Hepatic stellate cell (primary cell): ENCODE measurements at regions not wholly inside any gene's neighbourhood (a gene's known extent, or its start where the extent isn't known, plus 50 kb on each side); places are given as distances from the start of the nearest gene placed in this dataset.
"Not testable (repeated sequence)": the region's sequence is repeated elsewhere in the genome, so short reads cannot be mapped to it uniquely, and the experiment has no call there.

Experiments used
- DNase-seq: peaks from one replicate; pipeline ENCODE4 v3.0.0; 2011; ENCODE audit warnings: low spot score

DNA sequence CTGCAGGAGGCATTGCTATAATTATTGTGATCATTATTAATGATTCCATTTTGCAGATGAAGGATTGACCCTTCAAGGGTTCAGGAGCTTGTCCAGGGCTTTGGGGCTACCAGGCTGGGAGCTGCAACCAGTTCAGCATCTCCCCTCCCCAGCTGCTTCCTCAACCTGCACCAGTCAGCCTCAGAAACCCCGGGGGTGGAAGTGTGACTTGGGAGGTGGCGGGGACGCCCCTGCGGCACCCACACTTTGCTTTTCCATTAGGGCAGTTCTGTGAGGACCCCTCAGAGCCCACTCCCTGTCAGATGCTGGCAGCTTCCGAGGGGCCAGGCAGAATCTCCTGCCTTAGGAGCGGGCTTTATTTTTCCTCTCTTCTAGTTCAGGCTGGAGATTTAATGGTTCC is 85.6 kb downstream of the OLFM1 start:
- no peak for DNase-seq

DNA sequence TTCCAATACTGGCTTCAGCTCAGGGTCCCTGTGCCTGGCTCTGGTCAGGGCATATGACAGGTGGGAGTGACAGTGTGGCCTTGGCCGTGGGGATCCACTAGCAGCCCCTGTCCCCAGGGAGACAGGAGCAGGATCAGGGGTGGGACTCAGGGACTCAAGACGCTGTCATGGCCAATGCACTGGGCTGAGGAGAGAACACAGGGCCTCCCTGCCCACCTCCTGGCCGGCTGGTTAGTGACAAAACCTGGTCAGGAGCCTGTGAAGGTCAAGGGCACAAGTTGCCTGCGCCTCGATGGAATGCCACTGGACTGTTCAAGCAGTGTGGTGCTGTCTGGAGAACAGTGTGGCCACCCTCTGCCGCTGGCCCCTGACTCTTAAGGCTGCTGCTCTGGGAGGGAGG is 86.8 kb downstream of the OLFM1 start:
- DNase-seq: no peak

DNA sequence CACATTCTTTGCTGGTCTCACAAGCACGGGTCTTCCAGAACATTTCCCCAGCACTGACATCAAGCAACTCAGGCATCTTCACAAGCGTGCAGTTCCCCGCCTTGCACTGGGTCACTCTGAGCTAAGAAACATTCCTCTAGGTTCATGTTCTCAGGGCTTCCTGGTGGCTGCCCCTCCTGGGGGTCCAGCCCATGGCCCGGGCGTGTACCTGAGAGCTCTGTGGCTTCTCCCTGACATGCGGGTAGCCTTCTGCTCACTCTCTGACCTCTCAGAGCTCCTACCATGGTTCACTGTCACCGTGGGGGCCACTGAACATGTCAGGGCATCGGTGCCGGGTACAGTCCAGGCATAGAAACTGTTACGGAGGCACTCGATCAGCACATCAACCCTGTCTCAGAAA is 87.5 kb downstream of the OLFM1 start:
- no peak for DNase-seq

DNA sequence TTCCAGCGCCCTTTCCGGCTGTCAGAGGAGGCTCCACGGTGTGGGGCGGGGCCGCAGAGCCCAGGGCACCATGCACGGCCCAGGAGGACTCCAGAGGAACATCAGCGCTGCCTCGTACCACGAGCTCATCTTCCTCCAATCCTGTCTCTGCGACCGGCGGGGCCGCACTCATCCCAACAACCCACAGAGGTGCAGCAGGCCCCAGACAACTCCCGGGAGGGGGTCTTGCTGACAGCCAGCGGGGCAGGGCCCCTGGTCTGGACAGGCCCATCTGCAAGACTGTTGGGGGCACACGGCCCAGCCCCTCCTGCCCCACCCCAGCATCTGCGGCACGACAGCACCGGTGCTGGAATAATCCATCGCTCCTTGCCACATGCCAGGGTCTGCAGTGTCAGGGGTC is 88.8 kb downstream of the OLFM1 start:
- no peak for DNase-seq

DNA sequence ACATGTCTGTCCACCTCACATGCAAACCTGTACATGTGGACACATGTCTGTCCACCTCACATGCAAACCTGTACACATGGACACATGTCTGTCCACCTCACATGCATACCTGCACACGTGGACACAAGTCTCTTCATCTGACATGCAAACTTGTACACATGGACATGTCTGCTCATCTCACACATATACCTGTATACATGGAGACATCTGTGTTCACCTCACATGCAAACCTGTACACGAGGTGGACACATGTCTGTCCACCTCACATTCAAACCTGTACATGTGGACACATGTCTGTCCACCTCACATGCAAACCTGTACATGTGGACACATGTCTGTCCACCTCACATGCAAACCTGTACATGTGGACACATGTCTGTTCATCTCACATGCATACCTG is 90.1 kb downstream of the OLFM1 start:
- not testable (repeated sequence) for DNase-seq

DNA sequence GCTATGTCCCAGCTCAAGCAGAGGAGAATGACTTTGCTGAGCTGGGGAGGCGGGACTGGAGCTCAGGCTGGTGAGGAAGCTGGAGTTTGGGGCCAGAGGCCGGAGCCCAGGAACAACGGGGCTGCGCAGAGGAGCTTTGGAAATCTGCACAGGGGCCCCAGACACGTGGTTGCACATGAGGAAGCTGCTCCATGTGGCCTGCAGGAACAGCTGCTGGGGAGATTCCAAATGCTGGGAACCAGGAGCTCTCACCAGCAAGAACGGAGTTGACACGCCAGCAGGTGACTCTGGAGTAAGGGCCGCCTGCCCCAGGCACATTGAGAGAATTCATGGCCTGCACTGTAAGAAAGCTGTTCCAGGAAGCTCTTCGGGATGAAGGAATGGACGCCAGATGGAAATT is 91.0 kb downstream of the OLFM1 start:
- no peak for DNase-seq

DNA sequence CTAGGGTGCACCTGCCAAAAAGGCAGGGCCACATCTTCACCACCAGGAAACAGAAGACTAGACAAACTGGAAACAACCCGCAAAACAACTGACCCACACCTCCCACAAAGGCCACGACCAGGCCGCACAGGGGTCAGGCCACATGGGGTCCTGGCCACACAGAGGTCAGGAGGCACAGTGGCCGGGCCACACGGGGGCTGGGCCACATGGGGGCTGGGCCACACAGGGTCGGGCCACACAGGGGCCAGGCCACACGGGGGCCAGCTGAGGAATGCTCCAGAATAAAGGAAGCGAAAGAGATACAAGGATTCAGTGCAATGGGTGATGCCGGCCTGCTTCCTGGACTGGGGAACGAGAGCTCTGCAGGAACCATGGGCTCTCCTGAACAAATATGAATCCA is 91.6 kb downstream of the OLFM1 start:
- no peak for DNase-seq

DNA sequence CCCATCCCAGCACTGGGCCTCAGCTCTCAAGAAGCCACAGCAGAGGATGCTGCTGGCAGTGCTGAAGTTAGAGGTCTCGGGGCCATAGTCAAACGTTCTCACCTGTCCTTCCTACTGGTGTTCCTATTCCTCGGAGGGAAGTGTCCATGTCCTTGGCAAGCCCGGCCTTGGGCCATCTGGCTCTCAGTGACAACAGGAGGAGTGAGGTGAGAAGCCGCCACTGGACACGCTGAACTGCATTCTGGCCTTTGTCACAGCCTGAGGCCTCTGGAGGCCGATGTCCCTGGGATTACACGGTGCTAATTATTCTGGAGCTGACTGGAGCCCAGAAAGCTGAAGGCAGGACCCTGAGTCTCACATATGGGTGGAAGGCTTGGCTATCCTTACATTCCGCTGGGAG is 92.5 kb downstream of the OLFM1 start:
- no peak for DNase-seq

DNA sequence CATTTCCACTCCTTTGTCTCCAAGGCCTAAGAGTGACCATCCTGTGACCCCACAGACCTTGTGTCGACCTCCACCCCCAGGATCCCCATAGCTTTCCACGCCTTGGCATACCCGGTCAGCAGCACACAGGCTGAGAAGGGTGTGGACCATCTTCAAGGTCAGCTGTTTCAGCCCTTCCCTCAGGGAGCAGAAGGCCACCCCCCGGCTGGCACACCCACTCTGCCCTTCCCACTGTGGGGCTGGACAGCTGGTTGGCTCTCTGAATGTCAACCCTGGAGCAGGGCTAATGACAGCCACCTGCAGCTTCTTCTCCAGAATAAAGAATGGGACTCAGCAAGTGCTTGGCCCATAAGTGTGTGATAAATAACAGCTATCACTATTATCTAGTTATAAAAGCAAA is 93.1 kb downstream of the OLFM1 start:
- no peak for DNase-seq

DNA sequence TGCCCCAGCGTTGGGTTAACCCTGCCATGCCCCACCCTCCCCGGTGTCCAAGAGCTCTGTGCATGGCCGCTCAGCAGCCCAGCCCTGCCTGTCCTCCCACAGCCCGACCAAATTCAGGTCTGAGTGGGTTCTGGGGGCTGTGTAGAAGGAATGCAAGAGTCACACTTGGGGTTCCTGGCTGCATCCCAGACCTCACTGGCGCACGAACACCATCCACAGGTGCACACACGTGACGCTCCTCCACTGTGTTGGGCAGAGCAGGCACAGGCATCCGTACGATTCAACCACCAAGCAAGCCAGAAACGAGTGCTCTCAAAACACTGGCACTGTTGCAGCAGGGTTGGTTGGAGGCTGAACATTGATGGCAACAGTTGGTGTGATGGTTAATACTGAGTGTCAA is 93.9 kb downstream of the OLFM1 start:
- DNase-seq: no peak

DNA sequence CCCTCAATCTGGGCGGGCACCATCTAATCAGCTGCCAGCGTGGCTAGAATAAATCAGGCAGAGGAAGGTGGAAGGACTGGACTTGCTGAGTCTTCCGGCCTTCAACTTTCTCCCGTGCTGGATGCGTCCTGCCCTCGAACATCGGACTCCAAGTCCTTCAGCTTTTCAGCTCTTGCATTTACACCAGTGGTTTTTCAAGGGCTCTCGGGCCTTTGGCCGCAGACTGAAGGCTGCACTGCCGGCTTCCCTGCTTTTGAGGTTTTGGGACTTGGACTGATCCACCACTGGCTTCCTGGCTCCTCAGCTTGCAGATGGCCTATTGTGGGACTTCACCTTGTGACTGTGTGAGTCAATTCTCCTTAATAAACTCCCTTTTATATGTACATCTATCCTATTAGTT is 94.4 kb downstream of the OLFM1 start:
- not testable (repeated sequence) for DNase-seq

DNA sequence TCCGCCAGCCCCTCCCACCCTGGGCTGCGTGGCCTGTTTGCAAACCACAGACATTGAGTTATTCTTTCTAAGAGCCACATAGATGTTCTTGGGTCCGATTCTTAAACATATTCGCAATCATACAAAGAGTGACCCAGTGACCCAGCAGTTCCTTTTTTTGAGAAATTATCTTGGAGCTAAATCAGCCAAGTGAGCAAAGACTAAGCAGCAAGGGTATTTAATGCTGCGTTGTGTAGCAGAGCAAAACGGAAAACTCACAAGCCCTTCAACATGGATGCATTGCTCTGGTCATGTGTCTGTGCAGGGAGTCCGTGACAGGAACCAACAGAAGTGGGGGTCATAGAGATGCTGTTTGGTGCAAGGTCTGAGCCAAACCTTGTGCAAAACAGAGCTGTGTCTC is 95.6 kb downstream of the OLFM1 start:
- no peak for DNase-seq

DNA sequence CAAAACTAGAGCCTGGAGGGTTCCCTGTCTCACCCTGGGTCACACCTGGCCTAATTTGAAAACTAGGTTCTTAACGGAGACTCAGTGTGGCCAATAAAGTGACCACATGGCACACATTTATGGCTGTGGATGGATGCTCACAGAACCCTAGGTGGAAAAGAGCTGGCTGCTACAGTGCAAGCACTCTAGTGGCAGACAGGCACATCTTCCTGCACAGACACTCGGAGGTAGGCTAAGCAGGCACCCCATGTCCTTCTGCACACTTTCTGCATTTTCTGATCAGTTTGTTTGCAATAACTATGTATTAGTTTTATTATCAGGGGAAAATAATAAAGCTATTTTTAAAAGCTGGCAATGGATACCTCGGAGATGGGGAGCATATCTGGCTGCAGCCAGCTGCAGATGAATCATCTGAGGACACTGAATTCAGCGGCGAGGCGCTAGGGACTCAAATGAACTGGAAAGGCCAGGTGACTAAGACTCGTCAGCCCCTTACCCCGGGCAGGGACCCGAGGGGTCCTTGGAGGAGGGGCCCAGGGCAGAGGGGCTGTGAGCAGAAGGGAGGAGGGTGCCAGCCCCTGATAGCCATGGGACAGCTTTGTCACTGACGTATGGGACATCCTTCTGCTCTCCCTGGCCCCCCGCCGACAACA is 96.2 kb downstream of the OLFM1 start:
- DNase-seq: no peak

DNA sequence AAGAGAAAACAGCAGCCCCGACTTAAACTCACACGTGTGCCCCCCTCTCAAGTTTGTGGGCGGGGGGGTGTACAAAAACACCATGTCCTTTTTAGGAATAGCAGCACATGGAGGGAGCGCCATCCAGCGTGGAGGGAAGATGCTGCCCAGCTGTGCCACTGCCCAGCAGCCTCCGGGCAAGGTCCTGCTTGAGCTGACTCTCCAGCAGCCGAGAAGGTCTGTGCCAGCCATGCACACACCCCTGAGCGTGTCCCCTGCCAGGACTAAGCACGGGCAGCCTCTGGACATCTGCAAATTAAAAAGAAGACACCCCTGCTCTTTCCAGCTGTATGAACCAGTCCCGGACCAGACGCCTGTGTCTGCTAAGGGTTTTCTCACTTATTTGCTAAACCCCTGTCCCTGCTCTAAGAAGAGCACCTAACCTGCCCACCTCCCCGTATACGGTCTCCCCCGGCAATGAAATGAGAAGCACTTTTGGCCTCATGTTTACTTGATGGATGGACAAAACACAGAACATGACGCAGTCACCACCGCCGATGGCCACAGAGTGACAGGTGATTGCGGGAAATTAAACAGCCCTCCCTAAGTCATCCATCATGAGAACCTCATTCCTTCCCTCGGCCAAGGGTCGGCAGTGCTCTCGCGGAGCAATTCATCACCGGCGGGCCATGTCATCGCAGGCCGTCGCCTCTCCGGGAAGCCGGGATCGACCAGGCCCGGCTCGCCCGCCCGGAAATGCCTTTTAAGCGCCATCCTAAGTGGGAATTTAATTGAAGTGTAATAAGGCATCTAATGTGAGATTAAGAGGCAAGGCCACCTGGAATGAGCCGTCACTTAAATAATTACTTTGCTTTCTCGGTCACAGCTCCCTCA is 96.9 kb downstream of the OLFM1 start:
- DNase-seq: no peak

DNA sequence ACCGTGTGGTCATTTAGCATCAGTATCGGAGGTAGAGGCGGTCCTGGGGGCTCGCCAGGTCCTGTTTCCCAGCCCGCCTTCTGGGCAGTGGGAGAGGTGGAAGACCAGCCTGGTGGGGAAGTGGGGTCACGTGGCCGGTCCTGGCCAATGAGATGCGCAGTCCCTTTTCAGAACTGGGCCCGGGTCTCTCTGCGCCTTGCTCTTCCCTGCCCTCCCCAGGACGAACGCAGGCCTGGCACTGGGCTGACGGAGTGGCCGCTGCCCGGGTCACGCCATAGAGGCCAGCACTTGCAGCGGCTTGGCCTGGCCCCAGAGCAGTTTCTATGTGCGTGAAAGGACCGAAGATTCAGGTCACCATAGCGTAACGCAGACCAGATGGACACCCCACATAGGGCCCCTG is 97.6 kb downstream of the OLFM1 start:
- no peak for DNase-seq

DNA sequence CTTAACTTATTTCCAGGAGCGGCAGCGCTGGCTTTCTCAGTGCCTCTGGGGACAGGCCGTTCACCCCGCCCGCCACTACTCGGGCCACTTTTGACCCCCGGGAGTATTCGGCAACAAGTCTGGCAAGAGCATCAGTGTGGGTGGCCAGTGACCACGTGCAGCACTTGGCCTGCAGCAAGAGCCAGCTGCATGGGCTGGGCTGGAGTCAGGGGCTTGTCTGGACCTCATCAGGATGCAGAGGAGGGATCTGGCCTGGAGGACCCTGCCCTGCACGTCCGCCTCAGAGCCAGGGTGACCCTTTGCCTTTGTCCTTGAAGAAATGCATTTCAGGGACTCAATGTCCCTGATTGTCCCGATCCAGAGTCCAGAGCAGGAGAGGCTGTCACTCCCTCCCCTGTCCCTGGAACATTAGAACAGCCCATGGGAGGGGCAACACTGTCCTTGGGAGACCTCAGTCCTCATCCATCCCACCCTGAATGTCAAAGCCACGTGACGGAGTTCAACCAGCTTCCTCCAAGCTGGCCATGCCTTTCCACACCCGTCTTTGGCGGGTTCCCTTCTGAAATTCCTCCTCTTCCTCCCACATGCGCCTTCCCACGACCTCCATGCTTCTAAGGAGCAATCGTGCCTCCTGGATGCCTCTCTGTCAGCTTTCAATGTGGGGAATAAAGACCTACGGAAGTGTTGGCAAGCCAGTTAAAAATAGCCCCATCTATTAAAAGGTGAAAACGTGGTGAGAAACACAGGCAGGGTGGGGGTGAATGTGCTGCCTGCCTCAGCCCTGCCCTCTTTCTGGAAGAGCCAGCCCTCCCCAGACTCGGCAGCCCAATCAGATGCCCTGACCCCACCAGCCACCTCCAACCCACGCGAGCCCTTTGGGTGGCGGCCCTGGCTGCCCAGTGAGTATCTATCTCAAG is 99.0 kb downstream of the OLFM1 start:
- no peak for DNase-seq

DNA sequence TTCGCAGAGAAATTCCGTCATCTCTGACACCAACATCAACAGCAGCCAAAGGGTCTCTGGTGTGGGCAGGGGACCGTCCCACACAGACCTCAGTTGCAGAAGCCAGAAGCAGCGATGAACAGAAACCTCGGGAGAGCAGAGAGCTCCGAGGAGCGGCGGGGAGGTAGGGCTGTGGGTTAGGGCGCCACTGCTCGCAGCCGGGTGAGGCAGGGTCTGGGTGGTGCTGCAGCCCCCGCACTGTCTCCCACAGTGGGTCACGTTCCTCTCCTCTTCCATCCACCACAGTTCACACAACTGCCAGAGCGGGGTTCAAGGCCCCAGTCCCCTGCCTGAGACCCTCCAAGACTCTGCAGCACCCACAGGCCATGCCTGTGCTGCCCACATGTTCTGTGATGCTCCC is 99.9 kb downstream of the OLFM1 start:
- no peak for DNase-seq

DNA sequence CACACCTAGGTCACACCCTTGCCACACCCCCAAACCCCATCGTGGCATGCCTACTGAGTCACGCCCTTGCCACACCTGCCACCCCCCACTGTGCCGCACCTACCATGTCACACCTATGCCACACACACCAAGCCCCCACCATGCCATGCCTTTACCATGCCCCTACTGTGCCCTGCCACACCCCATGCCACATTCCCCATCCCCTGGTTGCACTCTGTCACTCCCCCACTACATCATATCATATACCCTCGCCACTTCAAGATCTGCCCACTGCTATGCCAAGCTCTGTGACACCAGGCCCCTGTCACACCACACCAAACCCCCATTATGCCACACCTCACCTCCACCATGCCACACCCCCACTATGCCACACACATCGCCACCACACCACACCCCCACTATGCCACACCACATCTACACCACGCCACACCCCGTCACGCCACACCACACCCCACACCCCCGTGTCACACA is 101.2 kb downstream of the OLFM1 start:
- DNase-seq: no peak

DNA sequence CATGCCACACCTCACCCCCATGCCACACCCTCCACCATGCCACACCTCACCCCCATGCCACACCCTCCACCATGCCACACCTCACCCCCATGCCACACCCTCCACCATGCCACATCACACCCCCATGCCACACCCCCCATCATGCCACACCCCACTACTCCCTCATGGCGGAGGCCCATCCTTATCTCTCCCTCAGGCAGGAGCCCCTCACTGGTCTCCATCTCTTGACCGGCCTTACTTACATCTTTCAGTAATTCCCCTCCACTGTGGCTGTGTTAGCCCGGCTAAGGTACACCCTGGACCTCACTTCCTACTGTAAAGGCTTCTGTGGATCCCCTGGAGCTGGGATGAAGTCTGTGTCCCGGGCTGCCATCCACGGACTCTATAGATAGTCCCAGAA is 102.0 kb downstream of the OLFM1 start:
- no peak for DNase-seq

DNA sequence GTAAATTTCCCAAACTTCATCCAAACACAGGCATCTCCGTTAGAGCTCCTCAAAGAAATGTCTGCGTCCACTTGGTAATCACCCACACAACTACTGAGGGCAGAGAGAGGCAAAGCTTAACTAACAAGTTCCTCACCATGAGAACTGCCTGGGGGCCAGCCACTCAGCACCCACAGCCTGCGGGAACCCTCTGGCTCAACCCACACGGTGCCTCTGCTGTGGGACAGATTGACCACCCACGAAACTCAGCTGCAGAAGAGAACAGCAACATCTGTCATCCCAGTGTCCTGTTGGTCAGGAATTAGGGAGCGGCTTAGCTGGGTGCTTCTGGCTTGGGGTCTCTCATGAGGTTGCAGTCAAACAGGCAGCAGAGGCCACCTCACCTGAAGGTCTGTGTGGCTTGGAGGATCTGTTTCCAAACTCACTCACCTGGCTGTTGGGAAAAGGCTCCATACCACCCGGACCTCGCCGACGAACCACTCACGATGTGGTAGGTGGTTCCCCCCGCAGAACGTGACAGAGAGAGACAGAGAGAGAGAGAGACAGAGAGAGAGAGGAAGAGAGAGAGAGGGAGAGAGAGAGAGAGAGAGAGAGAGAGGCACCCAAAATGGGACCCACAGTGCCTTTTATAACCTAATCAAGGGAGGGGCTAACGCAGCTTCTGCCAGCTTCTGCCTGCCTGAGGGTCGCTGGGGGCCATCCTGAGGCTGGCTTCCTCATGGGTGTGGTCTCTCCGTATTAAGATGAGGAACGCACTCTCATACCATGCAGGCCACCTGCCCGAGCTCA is 103.5 kb downstream of the OLFM1 start:
- DNase-seq: no peak

DNA sequence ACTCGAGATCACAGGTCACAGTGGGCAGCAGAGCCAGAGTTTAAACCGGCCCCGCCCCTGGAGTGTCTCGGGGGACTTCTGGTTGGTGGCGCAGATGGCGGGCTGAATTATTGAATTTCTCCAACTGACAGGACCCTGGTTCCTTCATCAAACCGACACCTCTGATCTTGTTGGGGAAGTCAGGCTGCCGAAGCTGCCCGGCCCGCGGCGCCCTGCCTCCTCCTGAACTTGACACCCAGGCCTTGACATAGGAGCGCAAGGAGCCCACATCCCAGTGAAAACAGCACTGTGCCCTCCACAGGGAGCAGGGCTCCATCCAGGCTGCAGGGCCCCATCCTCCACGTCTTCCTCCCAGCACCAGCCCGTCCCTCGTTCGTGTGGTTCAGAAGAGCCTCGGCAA is 105.2 kb downstream of the OLFM1 start:
- DNase-seq: no peak

DNA sequence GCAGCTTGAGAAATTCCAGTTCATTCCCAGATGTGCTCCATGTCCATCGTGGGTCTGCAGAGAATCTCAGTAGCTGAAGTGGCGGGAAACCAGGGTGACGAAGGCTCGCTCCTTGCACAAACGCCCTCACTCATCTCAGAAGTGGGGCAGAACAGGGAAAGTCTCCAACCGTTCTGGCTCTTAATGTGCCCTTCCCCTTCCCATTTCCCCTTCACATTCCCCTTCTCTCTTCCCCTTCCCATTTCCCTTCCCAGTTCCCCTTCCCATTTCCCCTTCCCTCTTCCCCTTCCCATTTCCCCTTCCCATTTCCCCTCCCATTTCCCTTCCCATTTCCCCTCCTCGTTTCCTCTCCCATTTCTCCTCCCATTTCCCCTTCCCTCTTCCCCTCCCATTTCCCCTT is 108.5 kb downstream of the OLFM1 start:
- DNase-seq: not testable (repeated sequence)
